T-helper 17 cell (primary cell): ENCODE measurements at regions not wholly inside any gene's neighbourhood (a gene's known extent, or its start where the extent isn't known, plus 50 kb on each side); places are given as distances from the start of the nearest gene placed in this dataset.

ENCODE experiments used
- ATAC-seq: fragments of 150-1000 bp; cut with Tn5 transposase; 2 replicates; pipeline ENCODE4 v1.10.0; 2021; ENCODE audit warnings: mild to moderate bottlenecking, moderate library complexity
- DNase-seq, 3 donors: peaks; one replicate each; pipeline versions ENCODE4 v3.0.0 to v3.0.0-alpha.2; 2020 to 2021
- H3K9me3 ChIP-seq: one replicate; pipeline ENCODE4 v1.7.0; 2013; ENCODE audit warnings: low read length, mild to moderate bottlenecking; ENCODE audit not compliant: control insufficient read depth, poor library complexity, severe bottlenecking
- H3K27ac Mint-ChIP-seq: one replicate; pipeline ENCODE4 v1.8.0; 2022; ENCODE audit warnings: mild to moderate bottlenecking, moderate library complexity, mixed read lengths
- H3K27me3 Mint-ChIP-seq: one replicate; pipeline ENCODE4 v1.8.0; 2022; ENCODE audit warnings: mixed read lengths
- H3K36me3 Mint-ChIP-seq: one replicate; pipeline ENCODE4 v1.8.0; 2022; ENCODE audit warnings: low read depth, mixed read lengths
- H3K4me1 Mint-ChIP-seq: one replicate; pipeline ENCODE4 v1.8.0; 2022; ENCODE audit warnings: mild to moderate bottlenecking, mixed read lengths
- H3K4me3 Mint-ChIP-seq: one replicate; pipeline ENCODE4 v1.8.0; 2022; ENCODE audit warnings: mild to moderate bottlenecking, moderate library complexity, mixed read lengths

GRCh38 chr1:87501738-87502137 is 173.1 kb downstream of the LMO4 start:
- DNase-seq, result no peak
- no peak for ATAC-seq

GRCh38 chr1:87505391-87505983 is 176.8 kb downstream of the LMO4 start:
- Mint-ChIP-seq H3K4me1 (peaks cover 10% of the 10 kb centered on the region), H3K4me3 (no peak overlapping the region), H3K36me3 (no peaks in the 10 kb centered on the region), H3K27ac (no peak overlapping the region), H3K27me3 (peaks cover 9% of the 10 kb centered on the region)
- ATAC-seq, result no peak
- no peaks in the 10 kb centered on the region for H3K9me3 ChIP-seq
- DNase-seq, result no peak

More at GRCh38 chr1:87501738-87502137, 173.1 kb downstream of the LMO4 start:
- peaks cover 4% of the 10 kb centered on the region for H3K27me3 Mint-ChIP-seq
- H3K9me3 ChIP-seq, result no peaks in the 10 kb centered on the region
- no peaks in the 10 kb centered on the region for H3K36me3 Mint-ChIP-seq
- peaks cover 5% of the 10 kb centered on the region for H3K4me1 Mint-ChIP-seq
- no peak overlapping the region for H3K4me3 Mint-ChIP-seq
- H3K27ac Mint-ChIP-seq, result no peak overlapping the region

GRCh38 chr1:87506147-87506546 is 177.5 kb downstream of the LMO4 start:
- Mint-ChIP-seq H3K4me1 (peaks cover 10% of the 10 kb centered on the region), H3K27me3 (peaks cover 9% of the 10 kb centered on the region), H3K4me3 (no peak overlapping the region), H3K36me3 (no peaks in the 10 kb centered on the region), H3K27ac (no peak overlapping the region)
- ATAC-seq (no peak), DNase-seq (no peak)
- no peaks in the 10 kb centered on the region for H3K9me3 ChIP-seq

- Mint-ChIP-seq H3K4me3 (no peak overlapping the region), H3K27ac (no peak overlapping the region), H3K36me3 (no peaks in the 10 kb centered on the region), H3K27me3 (peaks cover 9% of the 10 kb centered on the region), H3K4me1 (peaks cover 10% of the 10 kb centered on the region)
- no peak for DNase-seq
- no peaks in the 10 kb centered on the region for H3K9me3 ChIP-seq
- no peak for ATAC-seq
Observed at GRCh38 chr1:87508247-87508787, 179.6 kb downstream of the LMO4 start.

- H3K36me3 Mint-ChIP-seq, result no peaks in the 10 kb centered on the region
- no peaks in the 10 kb centered on the region for H3K9me3 ChIP-seq
- H3K27ac Mint-ChIP-seq, result no peak overlapping the region
- peaks cover 10% of the 10 kb centered on the region for H3K4me1 Mint-ChIP-seq
- no peak overlapping the region for H3K4me3 Mint-ChIP-seq
- ATAC-seq, result no peak
- peaks cover 19% of the 10 kb centered on the region for H3K27me3 Mint-ChIP-seq
- no peak for DNase-seq
Observed at GRCh38 chr1:87510540-87510939, 181.9 kb downstream of the LMO4 start.

GRCh38 chr1:87511449-87511848 is 182.8 kb downstream of the LMO4 start:
- Mint-ChIP-seq H3K27me3 (peaks cover 25% of the 10 kb centered on the region), H3K4me3 (no peak overlapping the region), H3K27ac (no peak overlapping the region), H3K36me3 (no peaks in the 10 kb centered on the region), H3K4me1 (peaks cover 7% of the 10 kb centered on the region)
- ATAC-seq (no peak), DNase-seq (no peak)
- H3K9me3 ChIP-seq, result no peaks in the 10 kb centered on the region

- no peak overlapping the region for H3K4me3 Mint-ChIP-seq
- DNase-seq, result no peak
- peaks cover 17% of the 10 kb centered on the region for H3K27me3 Mint-ChIP-seq
- no peaks in the 10 kb centered on the region for H3K36me3 Mint-ChIP-seq
- no peak for ATAC-seq
- no peak overlapping the region for H3K27ac Mint-ChIP-seq
- no peaks in the 10 kb centered on the region for H3K9me3 ChIP-seq
- H3K4me1 Mint-ChIP-seq, result no peaks in the 10 kb centered on the region
Observed at GRCh38 chr1:87512431-87512830, 183.8 kb downstream of the LMO4 start.

GRCh38 chr1:87513255-87513654 is 184.6 kb downstream of the LMO4 start:
- Mint-ChIP-seq H3K27ac (no peak overlapping the region), H3K27me3 (peaks cover 17% of the 10 kb centered on the region), H3K4me3 (no peak overlapping the region), H3K4me1 (no peaks in the 10 kb centered on the region), H3K36me3 (no peaks in the 10 kb centered on the region)
- H3K9me3 ChIP-seq, result no peaks in the 10 kb centered on the region
- no peak for ATAC-seq
- DNase-seq, result no peak

GRCh38 chr1:87513966-87514660 is 185.4 kb downstream of the LMO4 start:
- no peaks in the 10 kb centered on the region for H3K9me3 ChIP-seq
- H3K27me3 Mint-ChIP-seq, result peaks cover 17% of the 10 kb centered on the region
- ATAC-seq (no peak), DNase-seq (no peak)
- H3K4me1 Mint-ChIP-seq, result no peaks in the 10 kb centered on the region
- no peak overlapping the region for H3K4me3 Mint-ChIP-seq
- no peaks in the 10 kb centered on the region for H3K36me3 Mint-ChIP-seq
- peak overlapping the region; percentile 29 for H3K27ac Mint-ChIP-seq

GRCh38 chr1:87515781-87516180 is 187.1 kb downstream of the LMO4 start:
- Mint-ChIP-seq H3K27ac (no peak overlapping the region), H3K27me3 (peaks cover 17% of the 10 kb centered on the region), H3K4me3 (no peak overlapping the region), H3K4me1 (no peaks in the 10 kb centered on the region), H3K36me3 (no peaks in the 10 kb centered on the region)
- DNase-seq (no peak), ATAC-seq (no peak)
- no peaks in the 10 kb centered on the region for H3K9me3 ChIP-seq

- no peak overlapping the region for H3K4me3 Mint-ChIP-seq
- H3K4me1 Mint-ChIP-seq, result no peaks in the 10 kb centered on the region
- no peak overlapping the region for H3K27ac Mint-ChIP-seq
- DNase-seq (no peak), ATAC-seq (no peak)
- peaks cover 21% of the 10 kb centered on the region for H3K27me3 Mint-ChIP-seq
- H3K36me3 Mint-ChIP-seq, result no peaks in the 10 kb centered on the region
- no peaks in the 10 kb centered on the region for H3K9me3 ChIP-seq
Observed at GRCh38 chr1:87518794-87519193, 190.1 kb downstream of the LMO4 start.

GRCh38 chr1:87521452-87521851 is 192.8 kb downstream of the LMO4 start:
- no peaks in the 10 kb centered on the region for H3K9me3 ChIP-seq
- no peaks in the 10 kb centered on the region for H3K36me3 Mint-ChIP-seq
- no peaks in the 10 kb centered on the region for H3K4me1 Mint-ChIP-seq
- ATAC-seq, result no peak
- H3K27ac Mint-ChIP-seq, result no peak overlapping the region
- H3K4me3 Mint-ChIP-seq, result no peak overlapping the region
- no peak for DNase-seq
- peaks cover 22% of the 10 kb centered on the region for H3K27me3 Mint-ChIP-seq

- ATAC-seq, result no peak
- no peak overlapping the region for H3K27ac Mint-ChIP-seq
- H3K4me3 Mint-ChIP-seq, result no peak overlapping the region
- DNase-seq, result no peak
- no peaks in the 10 kb centered on the region for H3K9me3 ChIP-seq
- H3K36me3 Mint-ChIP-seq, result no peaks in the 10 kb centered on the region
- H3K27me3 Mint-ChIP-seq, result peaks cover 22% of the 10 kb centered on the region
- H3K4me1 Mint-ChIP-seq, result no peaks in the 10 kb centered on the region
Observed at GRCh38 chr1:87523466-87523865, 194.8 kb downstream of the LMO4 start.
